HG02938 (cell line): ENCODE measurements at regions not wholly inside any gene's neighbourhood (a gene's known extent, or its start where the extent isn't known, plus 50 kb on each side); places are given as distances from the start of the nearest gene placed in this dataset.
A peak's percentile ranks its signal among the peaks of the same experiment; 100 is the strongest.

ENCODE experiments used
- ATAC-seq: cut with Tn5 transposase; IDR thresholded peaks from one replicate; pipeline ENCODE4 v1.9.1; 2021; ENCODE audit warnings: mild to moderate bottlenecking, moderate library complexity; ENCODE audit not compliant: unreplicated experiment

DNA sequence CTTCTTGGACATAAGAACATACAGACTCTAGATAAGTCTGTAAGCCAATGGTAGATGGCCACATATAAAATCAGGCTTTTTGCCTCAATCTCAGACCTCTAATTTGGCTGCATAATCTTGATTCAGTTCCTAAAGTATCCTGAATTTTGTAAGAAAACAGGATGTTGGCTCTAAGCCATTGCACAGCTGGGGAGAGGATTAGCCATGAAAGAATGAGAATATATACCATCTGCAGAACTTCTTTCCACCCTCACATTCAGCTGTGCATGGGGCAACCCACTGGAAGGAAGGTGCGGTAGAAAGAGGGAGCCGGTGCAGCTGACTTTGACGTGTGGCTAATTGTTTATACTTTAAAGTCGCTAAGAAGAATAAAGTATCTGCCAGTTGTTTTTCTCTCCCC, 1061.6 kb upstream of the FAM98A start:
- no peak for ATAC-seq

DNA sequence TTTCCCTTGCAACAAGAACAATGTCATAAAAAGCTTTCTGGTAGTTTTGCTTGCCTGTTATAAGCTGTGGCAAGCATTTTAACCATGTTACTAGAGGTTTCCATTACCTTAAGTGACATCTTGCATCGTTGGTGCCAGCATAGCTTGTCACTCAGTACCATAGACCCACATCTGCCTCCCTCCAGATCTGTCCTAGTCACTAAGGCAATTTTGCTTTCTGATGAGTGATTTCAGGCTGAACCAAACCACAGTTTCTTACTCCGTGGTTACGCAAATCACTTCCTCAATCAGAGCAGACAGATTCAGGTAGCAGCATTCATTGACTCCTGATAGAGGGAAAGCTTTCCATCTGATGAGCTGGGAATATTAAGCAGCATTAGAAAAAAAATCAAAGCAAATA, 1057.5 kb upstream of the FAM98A start:
- ATAC-seq: peak; percentile 77

GRCh38 chr2:34652636-34653035, 1053.5 kb upstream of the FAM98A start:
- ATAC-seq: no peak

- ATAC-seq: no peak
These were observed 1047.8 kb upstream of the FAM98A start for GRCh38 chr2:34646901-34647300.

- ATAC-seq: no peak
These were observed 1033.2 kb upstream of the FAM98A start for GRCh38 chr2:34632327-34632726.

- no peak for ATAC-seq
These were observed 1027.9 kb upstream of the FAM98A start for GRCh38 chr2:34627003-34627402.

GRCh38 chr2:34604164-34604563, 1005.1 kb upstream of the FAM98A start:
- no peak for ATAC-seq

DNA sequence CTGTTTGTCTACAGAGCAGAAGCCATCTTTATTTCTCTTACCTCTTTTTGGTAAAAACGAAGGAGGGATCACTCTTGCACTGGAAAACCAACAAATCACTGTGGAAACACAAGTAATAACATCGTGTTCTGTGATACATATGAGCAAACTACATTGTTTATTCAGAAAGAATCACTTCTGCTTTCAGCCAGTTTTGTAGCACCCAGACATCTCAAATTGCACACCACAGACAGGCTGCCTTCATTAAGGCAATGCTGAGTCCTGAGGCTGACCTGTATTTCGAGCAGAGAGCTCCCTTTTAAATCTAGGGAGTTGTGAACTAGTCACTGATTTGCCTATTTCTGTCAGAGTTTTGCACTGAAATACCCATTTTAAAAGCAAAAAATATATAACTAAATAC, 1003.2 kb upstream of the FAM98A start:
- no peak for ATAC-seq

GRCh38 chr2:34601561-34601960, 1002.5 kb upstream of the FAM98A start:
- ATAC-seq: no peak

DNA sequence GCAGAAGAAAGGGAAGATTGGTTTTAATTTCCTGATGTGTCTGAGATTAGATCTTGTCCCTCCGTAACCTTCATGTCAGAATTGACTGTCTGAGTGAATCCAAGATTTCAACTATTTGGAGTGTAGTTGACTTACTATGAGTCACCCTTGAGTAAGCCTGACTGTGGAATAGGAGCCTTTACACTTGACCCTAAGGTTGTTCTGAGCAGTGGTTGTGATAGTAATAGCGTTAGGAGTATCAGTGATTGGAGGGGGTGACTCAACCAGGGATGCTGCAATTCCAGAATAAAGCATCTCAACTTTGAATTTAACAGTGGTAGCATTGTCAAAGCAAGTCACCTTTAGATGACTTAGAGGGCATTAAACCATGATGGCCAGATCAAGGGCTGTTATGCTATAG, 979.5 kb upstream of the FAM98A start:
- ATAC-seq: no peak

GRCh38 chr2:34570266-34570872, 971.3 kb upstream of the FAM98A start:
- ATAC-seq: no peak

DNA sequence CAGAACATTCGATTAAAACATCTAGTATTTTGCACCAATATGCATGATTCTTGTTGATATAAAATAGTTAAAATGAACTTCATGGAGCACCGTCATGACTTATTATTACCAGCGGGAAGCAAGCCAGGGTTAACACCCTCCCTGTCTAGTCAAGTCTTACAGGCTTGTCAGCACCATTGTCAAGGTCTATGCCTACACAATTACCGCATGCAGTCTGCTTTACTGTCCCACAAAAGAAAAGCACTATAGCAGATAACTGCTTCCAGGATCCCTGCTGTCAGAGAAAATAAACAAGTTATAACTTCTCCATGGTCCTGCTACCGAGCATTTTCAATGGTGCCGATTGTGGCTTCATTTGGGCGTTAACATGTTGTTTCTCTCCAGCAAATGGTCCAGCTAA, 968.0 kb upstream of the FAM98A start:
- no peak for ATAC-seq

DNA sequence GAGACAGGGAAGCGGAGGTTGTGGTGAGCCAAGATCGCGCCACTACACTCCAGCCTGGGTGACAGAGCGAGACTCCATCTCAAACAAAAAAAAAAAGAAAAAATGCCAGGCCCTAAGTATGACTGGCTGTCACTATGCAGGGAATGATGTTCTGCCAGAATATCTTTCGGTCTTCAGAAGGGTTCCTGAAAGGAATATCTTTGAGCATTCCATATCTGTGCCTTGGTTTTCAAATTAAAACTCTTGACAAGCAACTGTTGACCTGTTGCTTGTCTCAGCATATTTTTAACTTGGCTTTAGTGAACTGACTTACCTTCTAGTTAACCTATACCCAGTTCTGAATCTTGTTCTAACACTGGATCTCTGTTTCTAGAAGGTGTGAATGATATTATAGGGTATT, 953.2 kb upstream of the FAM98A start:
- ATAC-seq: no peak

- no peak for ATAC-seq
These were observed 950.7 kb upstream of the FAM98A start for GRCh38 chr2:34549710-34550345.

DNA sequence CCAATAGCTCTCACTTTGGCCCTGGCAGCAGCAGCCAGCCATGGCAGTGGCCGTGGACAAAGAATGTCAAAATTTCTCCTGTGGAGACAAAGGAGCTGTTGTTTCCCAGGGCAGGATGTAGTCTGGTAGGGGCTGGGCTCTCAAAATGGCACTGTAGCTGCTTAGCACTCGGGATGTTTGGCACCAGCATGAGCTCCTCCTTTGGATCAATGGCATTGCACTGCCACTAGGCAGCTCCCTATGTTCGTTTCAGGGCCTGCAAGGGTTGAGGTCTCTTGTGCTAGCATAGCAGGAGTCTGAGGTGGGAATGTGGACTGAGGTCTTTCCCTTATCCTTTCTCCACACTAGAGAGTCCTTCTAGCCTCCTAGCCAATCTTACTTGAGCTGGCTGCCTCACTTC, 948.8 kb upstream of the FAM98A start:
- no peak for ATAC-seq

DNA sequence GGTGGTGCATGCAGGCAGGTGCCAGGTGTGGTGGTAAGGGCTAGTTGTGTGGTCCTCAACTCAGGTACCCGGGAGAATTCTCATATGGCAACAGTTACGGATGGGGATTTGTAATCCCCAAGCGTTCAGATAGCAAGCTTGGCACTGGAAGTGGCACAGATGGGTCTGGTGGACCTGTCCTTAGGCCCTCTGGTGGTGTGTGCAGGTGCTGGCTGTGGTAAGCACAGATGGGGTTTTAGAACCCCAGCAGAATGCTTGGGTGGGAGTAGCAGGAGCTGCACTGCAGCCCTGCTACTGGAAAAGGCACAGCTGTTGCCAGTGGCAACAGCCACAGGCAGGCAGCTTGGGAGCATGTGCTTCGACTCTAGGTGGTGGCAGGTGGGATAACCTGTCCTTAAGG, 948.2 kb upstream of the FAM98A start:
- ATAC-seq: no peak

DNA sequence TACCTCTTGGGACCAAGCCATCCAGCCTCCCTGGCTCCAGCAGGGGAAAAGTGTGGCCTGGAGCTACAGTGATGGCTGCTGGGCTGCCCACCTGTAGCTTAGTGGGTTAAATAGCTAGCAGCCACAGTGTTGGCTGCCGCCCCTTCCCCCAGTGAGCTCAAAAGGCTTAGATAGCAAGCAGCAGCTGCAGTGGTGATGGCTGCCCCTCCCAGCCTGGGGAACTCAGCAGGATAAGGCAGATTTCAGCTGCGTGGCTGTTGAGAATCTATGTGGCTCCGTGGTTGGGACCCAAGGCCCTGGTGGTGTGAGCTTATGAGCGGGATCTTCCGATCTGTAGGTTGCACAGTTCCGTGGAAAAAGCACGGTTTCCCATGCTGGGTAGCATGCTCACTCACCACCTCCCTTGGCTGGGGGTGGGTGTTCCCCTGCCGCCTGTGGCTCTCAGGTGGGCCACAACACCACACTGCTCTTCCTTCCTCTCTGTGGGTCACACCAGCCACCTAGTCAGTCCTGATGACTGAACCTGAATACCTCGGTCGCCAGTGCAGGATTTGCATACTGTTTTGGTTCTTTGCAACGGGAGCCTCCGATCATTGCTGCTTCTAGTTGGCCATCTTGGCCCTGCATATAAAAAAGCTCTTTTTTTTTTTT, 946.5 kb upstream of the FAM98A start:
- ATAC-seq: no peak

DNA sequence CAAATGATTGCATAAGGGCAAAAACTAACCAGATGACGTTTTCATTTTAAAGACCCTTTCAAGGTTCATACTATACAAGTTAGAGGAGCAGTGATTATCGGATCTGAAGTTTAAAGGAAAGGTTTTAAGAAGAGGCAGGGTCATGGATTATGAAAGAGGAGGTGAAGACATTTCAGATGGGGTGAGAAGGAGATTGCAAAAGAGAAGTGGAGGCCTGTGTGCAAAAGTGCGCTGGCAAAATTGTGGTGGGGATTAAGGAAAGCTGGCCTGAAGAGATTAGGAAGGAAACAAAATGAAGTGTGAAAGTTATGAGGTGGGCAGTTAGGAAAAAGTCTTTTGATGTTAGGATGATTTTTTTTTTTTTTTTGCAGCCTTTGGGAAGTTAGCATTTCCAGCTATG, 935.7 kb upstream of the FAM98A start:
- ATAC-seq: no peak

- ATAC-seq: no peak
These were observed 935.2 kb upstream of the FAM98A start for GRCh38 chr2:34534341-34534740.

- no peak for ATAC-seq
These were observed 934.6 kb upstream of the FAM98A start for GRCh38 chr2:34533585-34534183.

DNA sequence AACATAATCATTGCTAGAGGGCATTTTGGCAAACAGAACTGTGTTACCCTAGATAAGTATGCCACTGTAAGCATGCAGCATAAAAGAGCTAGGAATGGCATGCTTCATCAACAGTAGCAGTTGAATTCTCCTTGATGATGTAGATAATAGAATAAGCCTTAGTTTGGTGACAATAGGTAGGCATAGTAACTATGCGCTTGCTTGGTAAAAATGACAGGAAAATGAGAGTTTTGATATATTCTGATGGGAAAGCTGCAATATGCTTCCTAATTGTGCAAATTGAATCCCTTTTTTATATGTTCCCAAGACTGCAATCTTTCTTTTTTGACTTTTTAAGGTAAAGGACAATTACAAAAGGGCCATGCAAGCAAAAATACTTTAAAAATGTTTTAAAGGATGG, 930.9 kb upstream of the FAM98A start:
- ATAC-seq: no peak

- ATAC-seq: no peak
These were observed 924.9 kb upstream of the FAM98A start for GRCh38 chr2:34523958-34524514.
